Epithelial cell of esophagus (primary cell): ENCODE measurements at regions not wholly inside any gene's neighbourhood (a gene's known extent, or its start where the extent isn't known, plus 50 kb on each side); places are given as distances from the start of the nearest gene placed in this dataset.

Experiments used
- DNase-seq: peaks from one replicate; pipeline ENCODE4 v3.0.0; 2010; ENCODE audit warnings: low read depth
- H3K4me3 ChIP-seq: 2 replicates; pipeline ENCODE4 v1.5.1; 2011; ENCODE audit warnings: mild to moderate bottlenecking, low read length, control low read depth
- CTCF ChIP-seq: IDR thresholded peaks from 2 replicates; pipeline ENCODE4 v1.5.1; 2011; ENCODE audit warnings: low read depth, mild to moderate bottlenecking, low read length, control low read depth, inconsistent platforms; ENCODE audit not compliant: insufficient read depth; ENCODE audit errors: missing control alignments

DNA sequence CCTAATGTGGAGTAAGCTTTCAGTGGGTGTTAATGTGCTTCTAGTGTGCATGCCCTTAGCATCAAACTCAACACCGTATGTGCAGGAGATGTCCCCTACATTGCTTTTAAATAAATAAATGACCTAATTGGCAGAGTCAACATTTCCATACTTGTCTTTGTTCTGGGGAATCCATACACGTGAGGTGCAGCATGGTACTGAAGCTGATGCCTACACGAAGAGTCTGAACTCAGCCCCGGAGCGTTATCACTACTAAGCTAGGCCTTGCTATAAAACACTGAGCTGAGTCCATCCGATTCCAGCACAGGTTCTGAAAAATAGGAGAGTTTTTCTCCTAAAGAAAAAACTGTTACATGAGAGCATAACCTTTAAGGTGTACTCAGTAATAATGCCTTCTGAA is 125.0 kb upstream of the DYRK2 start:
- TF ChIP-seq CTCF, result no peak
- no peak for DNase-seq
- H3K4me3 ChIP-seq, result no peak overlapping the region

GRCh38 chr12:67524861-67525616 is 123.5 kb upstream of the DYRK2 start:
- no peak for DNase-seq
- H3K4me3 ChIP-seq, result no peak overlapping the region
- TF ChIP-seq CTCF, result no peak

- no peak overlapping the region for H3K4me3 ChIP-seq
- TF ChIP-seq CTCF, result no peak
- no peak for DNase-seq
Observed at GRCh38 chr12:67525617-67525884, 123.0 kb upstream of the DYRK2 start.

GRCh38 chr12:67526129-67526528 is 122.4 kb upstream of the DYRK2 start:
- TF ChIP-seq CTCF, result no peak
- no peak for DNase-seq
- H3K4me3 ChIP-seq, result no peak overlapping the region

- TF ChIP-seq CTCF, result no peak
- peak; percentile 42 for DNase-seq
- H3K4me3 ChIP-seq, result no peak overlapping the region
Observed at GRCh38 chr12:67531051-67531450, 117.5 kb upstream of the DYRK2 start.

DNA sequence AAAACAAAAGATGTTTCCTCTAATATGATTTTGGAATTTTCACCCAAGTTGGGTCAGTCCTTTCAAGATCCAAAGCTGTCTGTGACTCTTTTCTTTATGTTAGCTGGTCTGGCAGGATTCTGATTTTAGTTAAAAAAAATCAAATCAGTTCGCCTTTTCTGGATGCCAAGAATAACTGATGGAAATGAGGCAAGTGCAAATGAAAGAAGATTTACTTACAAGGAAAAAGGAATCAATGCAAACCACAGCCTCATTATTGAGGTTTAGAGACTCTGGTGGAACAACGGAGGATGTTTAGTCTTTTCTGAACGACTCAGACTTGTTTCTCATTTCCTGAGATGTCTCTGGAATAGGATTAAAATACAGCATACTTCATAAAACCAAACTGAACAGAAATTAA is 117.0 kb upstream of the DYRK2 start:
- no peak for TF ChIP-seq CTCF
- DNase-seq, result no peak
- no peak overlapping the region for H3K4me3 ChIP-seq

DNA sequence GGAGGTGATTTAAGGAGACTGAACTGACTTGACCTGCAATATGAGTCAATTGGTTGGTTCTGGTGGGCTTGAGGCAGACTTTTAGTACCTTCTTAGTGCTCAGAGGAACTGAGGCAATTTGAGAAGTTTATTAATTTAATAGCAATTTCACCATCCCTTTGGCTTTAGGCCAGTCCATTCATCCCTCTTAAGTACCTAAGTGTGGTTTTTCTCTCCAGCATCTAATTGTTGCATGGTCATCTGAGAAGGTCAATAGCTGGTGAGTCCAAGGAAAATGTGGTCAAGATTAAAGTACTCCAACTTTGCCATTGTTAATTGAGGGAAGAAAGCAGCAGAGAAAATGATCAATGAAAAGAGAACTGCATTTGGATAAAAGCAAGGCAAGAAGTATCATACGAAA is 115.4 kb upstream of the DYRK2 start:
- no peak overlapping the region for H3K4me3 ChIP-seq
- TF ChIP-seq CTCF, result no peak
- DNase-seq, result no peak
